PC-3 (cell line): ENCODE measurements at regions not wholly inside any gene's neighbourhood (a gene's known extent, or its start where the extent isn't known, plus 50 kb on each side); places are given as distances from the start of the nearest gene placed in this dataset.

Experiments
- ATAC-seq: fragments of 200-7000 bp; cut with Tn5 transposase; 2 replicates; pipeline ENCODE4 v1.9.1; 2020; ENCODE audit warnings: mild to moderate bottlenecking, moderate library complexity
- BruUV-seq: library from RNA; stranded (reverse); fragments of 400-500 nt; replicated peaks from 2 replicates; lab custom pipeline; 2021; lab: Mats Ljungman, UMichigan
- CTCF ChIA-PET: fragments of 300-600 bp; sonication (Branson Sonifier 250); formaldehyde crosslinking; loops from one replicate; lab custom pipeline; 2022; ENCODE audit warnings: antibody characterized with exemption; lab: Charles Lee
- POLR2A ChIA-PET: fragments of 300-600 bp; sonication (Branson Sonifier 250); formaldehyde crosslinking; loops from one replicate; lab custom pipeline; 2022; ENCODE audit warnings: antibody characterized with exemption; ENCODE audit not compliant: unreplicated experiment; lab: Charles Lee
- DNase-seq: peaks from one replicate; pipeline ENCODE4 v3.0.0-alpha.2; 2015
- H2AFZ ChIP-seq: fragments of 300-600 bp; sonication (generic); 2 replicates; pipeline ENCODE4 v1.6.0; 2016; ENCODE audit warnings: antibody characterized with exemption, low read length
- H3F3A ChIP-seq: fragments of 300-600 bp; sonication (generic); one replicate; pipeline ENCODE4 v1.6.0; 2017; ENCODE audit warnings: antibody characterized with exemption, low read length, control low read depth, mild to moderate bottlenecking; ENCODE audit not compliant: unreplicated experiment
- H3K27ac ChIP-seq: fragments of 300-600 bp; sonication (generic); 2 replicates; pipeline ENCODE4 v1.5.1; 2016; ENCODE audit warnings: mild to moderate bottlenecking, low read length
- H3K27me3 ChIP-seq: fragments of 300-600 bp; sonication (generic); 2 replicates; pipeline ENCODE4 v1.6.1; 2016; ENCODE audit warnings: low read length, mixed read lengths
- H3K36me3 ChIP-seq: fragments of 300-600 bp; sonication (generic); 2 replicates; pipeline ENCODE4 v1.6.1; 2016; ENCODE audit warnings: low read depth, mixed run types, low read length, mixed read lengths
- H3K4me1 ChIP-seq: fragments of 300-600 bp; sonication (generic); 2 replicates; pipeline ENCODE4 v1.5.1; 2016; ENCODE audit warnings: low read length; ENCODE audit not compliant: insufficient read depth
- H3K4me2 ChIP-seq: fragments of 300-600 bp; sonication (generic); 2 replicates; pipeline ENCODE4 v1.6.0; 2016; ENCODE audit warnings: low read length
- H3K4me3 ChIP-seq: fragments of 300-600 bp; sonication (generic); 2 replicates; pipeline ENCODE4 v1.5.1; 2016; ENCODE audit warnings: mild to moderate bottlenecking, low read length, mixed read lengths
- H3K79me2 ChIP-seq: fragments of 300-600 bp; sonication (generic); 2 replicates; pipeline ENCODE4 v1.6.1; 2017; ENCODE audit warnings: low read length, mixed read lengths
- H3K9ac ChIP-seq: fragments of 300-600 bp; sonication (generic); 2 replicates; pipeline ENCODE4 v1.6.0; 2016; ENCODE audit warnings: mild to moderate bottlenecking, low read length
- H3K9me2 ChIP-seq: fragments of 300-600 bp; sonication (generic); replicated peaks from 2 replicates; pipeline ENCODE4 v1.6.1; 2016; ENCODE audit warnings: mixed run types, low read length, mixed read lengths
- H3K9me3 ChIP-seq: fragments of 300-600 bp; sonication (generic); 2 replicates; pipeline ENCODE4 v1.6.1; 2016; ENCODE audit warnings: low read length, mixed read lengths
- H4K20me1 ChIP-seq: fragments of 300-600 bp; sonication (generic); 2 replicates; pipeline ENCODE4 v1.6.1; 2016; ENCODE audit warnings: low read length, mixed read lengths
- CTCF ChIP-seq: fragments of 300-600 bp; sonication (generic); conservative IDR thresholded peaks from 2 replicates; pipeline ENCODE4 v1.5.1; 2017; ENCODE audit warnings: antibody characterized with exemption, low read depth, mild to moderate bottlenecking, low read length
- EZH2 ChIP-seq: fragments of 300-600 bp; sonication (generic); IDR thresholded peaks from one replicate; pipeline ENCODE4 v1.6.1; 2017; ENCODE audit warnings: antibody characterized with exemption, mild to moderate bottlenecking, low read length; ENCODE audit not compliant: unreplicated experiment
- EZH2phosphoT487 ChIP-seq: fragments of 300-600 bp; sonication (generic); IDR thresholded peaks from 2 replicates; pipeline ENCODE4 v1.6.1; 2018; ENCODE audit warnings: mild to moderate bottlenecking, antibody characterized with exemption, low read length, borderline replicate concordance
- intact Hi-C: fragments of 100-400 bp; cut with micrococcal nuclease; formaldehyde crosslinking; loops from 2 replicates; pipeline ENCODE4 v1.9.0; 2023

GRCh38 chr13:64457976-64458375, 2772.2 kb downstream of the PCDH9 start:
- no peak for ATAC-seq
- Histone ChIP-seq H3F3A (no peaks in the 10 kb centered on the region), H3K27me3 (no peaks in the 10 kb centered on the region), H3K4me3 (no peak overlapping the region), H3K27ac (no peak overlapping the region), H3K9me3 (no peaks in the 10 kb centered on the region), H3K4me1 (no peaks in the 10 kb centered on the region), H4K20me1 (no peaks in the 10 kb centered on the region), H3K79me2 (no peaks in the 10 kb centered on the region), H3K9me2 (no peaks in the 10 kb centered on the region), H3K36me3 (no peaks in the 10 kb centered on the region), H3K9ac (no peak overlapping the region), H3K4me2 (no peak overlapping the region), H2AFZ (no peak overlapping the region)
- DNase-seq: no peak
- POLR2A ChIA-PET: interaction anchor here (0.6 kb wide), 1 partner anchor 1339 kb away, joined by 3 read pairs; no protein-coding TSS in a partner anchor
- intact Hi-C loops: no loop called here
- no TSS peak for BruUV-seq
- TF ChIP-seq EZH2 (no peak), CTCF (no peak), EZH2phosphoT487 (no peak)
- CTCF ChIA-PET: no interaction called here

DNA sequence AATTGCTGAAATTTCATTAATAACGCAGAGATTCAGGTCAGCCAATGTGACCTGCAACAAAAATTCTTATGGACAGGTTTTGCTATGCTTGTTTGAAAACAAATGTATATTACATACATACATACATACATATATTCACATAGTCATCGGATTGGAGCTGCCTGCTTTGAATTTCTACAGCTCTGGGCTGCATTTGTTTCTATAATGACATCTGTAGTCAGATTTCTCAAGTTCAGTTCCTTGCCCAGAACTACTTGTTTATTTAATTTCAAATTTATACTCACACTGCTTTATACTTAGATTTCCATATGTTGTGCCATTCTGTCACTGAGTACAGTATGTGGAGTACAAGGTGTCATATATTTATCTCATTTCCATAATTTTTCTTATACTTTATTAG, 2775.0 kb downstream of the PCDH9 start:
- no peaks in the 10 kb centered on the region for H3K27me3 ChIP-seq
- CTCF ChIA-PET: no interaction called here
- H3K4me2 ChIP-seq: no peak overlapping the region
- no TSS peak for BruUV-seq
- H3K79me2 ChIP-seq: no peaks in the 10 kb centered on the region
- no peaks in the 10 kb centered on the region for H4K20me1 ChIP-seq
- no peaks in the 10 kb centered on the region for H3K9me2 ChIP-seq
- H3K36me3 ChIP-seq: no peaks in the 10 kb centered on the region
- POLR2A ChIA-PET: no interaction called here
- no peak overlapping the region for H3K27ac ChIP-seq
- no peak overlapping the region for H2AFZ ChIP-seq
- intact Hi-C loops: no loop called here
- no peak overlapping the region for H3K4me3 ChIP-seq
- H3K9me3 ChIP-seq: no peaks in the 10 kb centered on the region
- DNase-seq (no peak), ATAC-seq (no peak)
- H3F3A ChIP-seq: no peaks in the 10 kb centered on the region
- H3K9ac ChIP-seq: no peak overlapping the region
- H3K4me1 ChIP-seq: no peaks in the 10 kb centered on the region
- TF ChIP-seq EZH2 (no peak), EZH2phosphoT487 (no peak), CTCF (no peak)

DNA sequence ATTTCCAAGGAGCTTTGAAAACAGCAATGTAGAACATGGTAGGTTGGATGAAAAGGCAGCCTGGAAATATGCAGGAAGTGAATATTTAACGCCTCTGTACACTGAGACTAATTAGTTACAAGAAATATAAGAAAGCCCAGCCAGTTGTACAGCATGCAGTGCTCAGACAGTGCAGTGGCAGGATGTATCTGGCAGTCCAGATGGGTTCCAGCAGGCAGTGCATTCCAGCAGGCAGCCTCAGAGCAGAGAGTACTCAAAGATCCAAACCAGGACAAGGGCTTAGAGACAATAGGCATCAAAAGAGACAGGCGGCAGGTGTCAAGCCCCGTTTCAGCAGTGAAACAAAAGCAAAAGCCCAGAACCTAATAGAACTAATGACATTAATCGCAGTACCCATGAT, 2776.3 kb downstream of the PCDH9 start:
- Histone ChIP-seq H2AFZ (no peak overlapping the region), H3K4me3 (no peak overlapping the region), H3K9me3 (no peaks in the 10 kb centered on the region), H3K4me1 (no peaks in the 10 kb centered on the region), H3K4me2 (no peak overlapping the region), H3K9me2 (no peaks in the 10 kb centered on the region), H3K27me3 (no peaks in the 10 kb centered on the region), H3K36me3 (no peaks in the 10 kb centered on the region), H3F3A (no peaks in the 10 kb centered on the region), H4K20me1 (no peaks in the 10 kb centered on the region), H3K79me2 (no peaks in the 10 kb centered on the region), H3K27ac (no peak overlapping the region), H3K9ac (no peak overlapping the region)
- ChIA-PET CTCF (no interaction called here), POLR2A (no interaction called here)
- no TSS peak for BruUV-seq
- no peak for TF ChIP-seq EZH2
- intact Hi-C loops: no loop called here
- no peak for DNase-seq
- no peak for ATAC-seq
